Omental fat pad (tissue), 3 donors: ENCODE measurements at regions not wholly inside any gene's neighbourhood (a gene's known extent, or its start where the extent isn't known, plus 50 kb on each side); places are given as distances from the start of the nearest gene placed in this dataset.
"Not testable (repeated sequence)": the region's sequence is repeated elsewhere in the genome, so short reads cannot be mapped to it uniquely, and the experiment has no call there.

ENCODE experiments used
- ATAC-seq: fragments of 150-250 bp; one replicate; pipeline ENCODE4 v1.9.1; 2016; ENCODE audit warnings: mild to moderate bottlenecking, moderate library complexity; ENCODE audit not compliant: low FRiP score
- DNase-seq: peaks from one replicate; pipeline ENCODE4 v3.0.0-alpha.2; 2019; ENCODE audit warnings: low spot score
- CTCF ChIP-seq, 3 donors: fragments of 450-650 bp; IDR thresholded peaks; one replicate each; pipeline ENCODE4 v1.5.1; 2016 to 2017; ENCODE audit warnings: antibody characterized with exemption in 3 of 3, mild to moderate bottlenecking in 3 of 3, moderate library complexity in 2 of 3

DNA sequence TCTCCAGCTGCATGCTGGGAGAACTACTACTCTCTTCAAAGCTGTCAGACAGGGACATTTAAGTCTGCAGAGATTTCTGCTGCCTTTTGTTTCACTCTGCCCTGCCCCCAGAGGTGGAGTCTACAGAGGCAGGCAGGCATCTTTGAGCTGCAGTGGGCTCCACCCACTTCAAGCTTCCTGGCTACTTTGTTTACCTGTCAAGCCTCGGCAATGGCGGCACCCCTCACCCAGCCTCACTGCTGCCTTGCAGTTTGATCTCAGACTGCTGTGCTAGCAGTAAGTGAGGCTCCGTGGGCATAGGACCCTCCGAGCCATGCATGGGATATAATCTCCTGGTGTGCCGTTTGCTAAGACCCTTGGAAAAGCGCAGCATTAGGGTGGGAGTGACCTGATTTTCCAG, 61.7 kb downstream of the DMRTA1 start:
- not testable (repeated sequence) for DNase-seq, ATAC-seq

- ATAC-seq (no peak), DNase-seq (no peak)
- no peak for TF ChIP-seq CTCF (IDR thresholded peaks at IDR 0.05)
These were observed 62.2 kb downstream of the DMRTA1 start for GRCh38 chr9:22508790-22509189.

GRCh38 chr9:22512495-22512894, 65.9 kb downstream of the DMRTA1 start:
- no peak for ATAC-seq

GRCh38 chr9:22514871-22515270, 68.2 kb downstream of the DMRTA1 start:
- ATAC-seq (no peak), DNase-seq (no peak)
- no peak for TF ChIP-seq CTCF (IDR thresholded peaks at IDR 0.05)

More at GRCh38 chr9:22512495-22512894, 65.9 kb downstream of the DMRTA1 start:
- DNase-seq = no peak
- no peak for TF ChIP-seq CTCF (IDR thresholded peaks at IDR 0.05)

GRCh38 chr9:22522206-22522740, 75.6 kb downstream of the DMRTA1 start:
- ATAC-seq (no peak), DNase-seq (no peak)
- no peak for TF ChIP-seq CTCF (IDR thresholded peaks at IDR 0.05)

DNA sequence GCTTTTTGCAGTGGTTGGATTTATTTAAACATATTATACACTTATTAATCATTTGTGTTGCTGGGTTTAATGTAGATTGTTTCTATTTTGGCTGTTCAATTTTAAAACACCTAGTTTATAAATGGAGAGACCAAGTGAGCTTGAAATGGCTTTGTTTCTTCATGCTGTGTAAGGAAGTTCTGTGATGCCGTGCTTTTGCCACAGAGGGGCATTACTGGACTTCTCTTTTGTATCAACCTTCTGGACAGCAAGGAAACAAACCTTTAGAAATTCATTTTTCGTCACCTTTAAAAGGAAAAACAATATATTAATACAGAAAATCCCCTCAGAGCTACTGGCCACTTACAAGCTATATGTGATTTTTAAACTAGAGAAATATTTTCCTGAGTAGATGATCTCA, 81.9 kb downstream of the DMRTA1 start:
- ATAC-seq (no peak), DNase-seq (no peak)
- no peak for TF ChIP-seq CTCF (IDR thresholded peaks at IDR 0.05)

DNA sequence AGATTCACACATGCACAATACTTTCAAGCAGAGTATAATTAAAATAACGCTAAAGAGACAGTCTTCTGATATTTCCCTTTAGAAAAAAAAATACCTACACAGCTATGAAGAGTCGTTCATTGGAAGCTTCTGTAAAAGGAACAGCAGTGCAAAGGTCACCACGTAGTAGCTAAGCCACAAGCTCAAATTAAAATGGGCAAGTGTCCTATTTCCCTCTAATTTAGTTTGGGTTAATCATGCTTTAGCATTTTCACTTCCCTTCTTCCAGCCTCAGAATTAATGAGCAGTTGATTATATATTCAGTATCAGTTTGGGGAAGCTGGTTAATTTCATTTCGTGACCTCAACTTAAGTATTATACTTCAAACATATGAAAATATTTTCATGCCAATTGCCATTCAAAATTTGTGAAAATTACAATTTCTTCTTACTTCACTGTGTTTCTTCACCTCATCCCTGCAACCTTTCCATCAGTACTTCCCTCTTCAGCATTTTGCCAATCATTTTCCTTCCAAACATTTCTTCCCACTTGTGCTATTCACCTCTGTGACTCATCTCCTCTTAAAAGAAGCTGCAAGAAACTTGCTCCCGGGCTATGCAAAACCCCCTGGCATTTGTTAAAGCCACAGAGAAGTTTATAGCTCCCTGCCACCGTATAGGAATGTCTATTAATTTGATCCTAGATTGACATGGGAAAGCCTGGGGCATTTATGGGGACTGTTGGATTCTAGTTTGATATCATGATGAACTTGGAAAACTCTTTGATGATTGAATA, 83.0 kb downstream of the DMRTA1 start:
- ATAC-seq (no peak), DNase-seq (no peak)
- no peak for TF ChIP-seq CTCF (IDR thresholded peaks at IDR 0.05)
